ENCODE measurements at regions not wholly inside any gene's neighbourhood (a gene's known extent, or its start where the extent isn't known, plus 50 kb on each side); places are given as distances from the start of the nearest gene placed in this dataset.

DNA sequence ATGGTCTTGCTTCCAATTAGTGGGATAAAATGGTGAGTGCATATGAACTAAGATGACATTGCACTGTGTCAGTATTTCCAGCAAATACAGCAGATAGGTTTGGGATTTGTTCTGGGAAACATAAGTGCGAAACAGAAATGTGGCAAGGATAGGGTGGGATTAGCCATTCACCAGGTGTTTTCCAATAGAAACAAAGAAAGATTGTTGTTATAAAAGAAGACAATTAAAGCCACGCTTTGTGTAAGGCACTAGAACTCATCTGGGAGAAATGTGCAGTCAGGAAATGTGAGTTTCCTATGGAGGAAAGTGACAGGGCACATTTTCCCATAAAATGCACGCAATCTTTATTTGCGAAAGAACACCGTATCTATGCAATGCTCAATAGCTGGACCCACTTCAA is 1547.8 kb downstream of the EFNB2 start:
- Histone ChIP-seq H3K9ac (replicated peaks in 1 of 4; ENCODE audit: extremely low read depth in 1 of 4, low read depth in 3 of 4, low read length in 3 of 4) (no peak overlapping the region), H3K14ac (ENCODE audit: insufficient read length) (no peak overlapping the region), H3K79me2 (ENCODE audit: control insufficient read depth in 1 of 2, insufficient read depth in 2 of 2, low read length in 2 of 2) (no peaks in the 10 kb centered on the region), H3K27ac (ENCODE audit: low read depth, low read length) (no peak overlapping the region), H2BK5ac (ENCODE audit: low read depth, low read length) (no peak overlapping the region), H4K5ac (ENCODE audit: insufficient read length, low read depth, low read length) (no peak overlapping the region), H3K4me2 (ENCODE audit: insufficient read depth in 1 of 2, low read depth in 2 of 2, low read length in 2 of 2) (no peak overlapping the region), H3K4me3 (ENCODE audit: extremely low read depth in 1 of 4, insufficient read depth in 2 of 4, low read depth in 3 of 4, low read length in 4 of 4) (no peak overlapping the region), H4K20me1 (replicated peaks in 1 of 2; ENCODE audit: control insufficient read depth in 1 of 2, insufficient read depth in 2 of 2, low read length in 2 of 2) (no peaks in the 10 kb centered on the region), H3K36me3 (ENCODE audit: control insufficient read depth in 2 of 4, insufficient read depth in 4 of 4, low read length in 3 of 4) (no peaks in the 10 kb centered on the region), H3K4ac (replicated peaks; ENCODE audit: insufficient read length, low read depth, low read length) (no peak overlapping the region), H3K23ac (ENCODE audit: insufficient read length) (no peak overlapping the region), H4K8ac (ENCODE audit: extremely low read depth, insufficient read depth, low read length) (no peak overlapping the region), H2BK12ac (ENCODE audit: low read depth, low read length) (no peak overlapping the region), H3K18ac (ENCODE audit: extremely low read depth, low read length) (no peak overlapping the region), H3K56ac (replicated peaks; ENCODE audit: insufficient read length, low read depth, low read length) (no peak overlapping the region), H2BK20ac (ENCODE audit: low read length) (no peak overlapping the region), H4K91ac (replicated peaks; ENCODE audit: insufficient read length, low read length) (no peak overlapping the region), H2BK120ac (replicated peaks; ENCODE audit: low read depth, low read length) (no peak overlapping the region), H2AK5ac (ENCODE audit: low read depth, low read length) (no peak overlapping the region), H3K27me3 (replicated peaks in 1 of 4; ENCODE audit: control insufficient read depth in 3 of 4, extremely low read depth in 1 of 4, insufficient read depth in 3 of 4, low read length in 3 of 4) (no peaks in the 10 kb centered on the region), H3K9me3 (ENCODE audit: insufficient read depth in 2 of 2, low read depth in 1 of 2, low read length in 1 of 2) (no peaks in the 10 kb centered on the region), H2AFZ (ENCODE audit: low read length) (no peak overlapping the region), H3K23me2 (ENCODE audit: low read depth, low read length) (no peaks in the 10 kb centered on the region), H3K4me1 (replicated peaks in 1 of 4; ENCODE audit: control insufficient read depth in 3 of 4, insufficient read depth in 4 of 4, low read length in 3 of 4) (no peaks in the 10 kb centered on the region), H3K79me1 (ENCODE audit: low read depth, low read length) (no peaks in the 10 kb centered on the region), H2BK15ac (ENCODE audit: low read length) (no peak overlapping the region)
- 94% methylated on average over 5 of the region's 5 CpGs; no CpG with 5 or more reads in 1 of the 2 experiments for WGBS, 2 experiments (ENCODE audit: extremely low coverage in 1 of 2, insufficient coverage in 1 of 2, insufficient read length in 1 of 2, insufficient replicate concordance in 2 of 2, low coverage in 1 of 2, low lambda C conversion rate in 2 of 2, missing lambda C conversion rate in 1 of 2)
- DNase-seq (ENCODE audit: low read depth in 1 of 2, low spot score in 2 of 2), result no peak
- ChIA-PET POLR2A (ENCODE audit: partially characterized antibody) (no interaction called here), CTCF (ENCODE audit: partially characterized antibody) (no interaction called here)
- no peak for FAIRE-seq
- TF ChIP-seq CBX8 (IDR thresholded peaks at IDR 0.05; ENCODE audit: borderline replicate concordance, low read depth, low read length) (no peak), SRF (IDR thresholded peaks at IDR 0.05; ENCODE audit: low read depth, low read length) (no peak), ZNF274 (IDR thresholded peaks at IDR 0.05; ENCODE audit: borderline replicate concordance, extremely low read depth, low read length) (no peak), CHD2 (IDR thresholded peaks at IDR 0.05; ENCODE audit: low read length) (no peak), SP2 (IDR thresholded peaks at IDR 0.05; ENCODE audit: low read length) (no peak), JUN (IDR thresholded peaks at IDR 0.05; ENCODE audit: low read depth, low read length) (no peak), RAD21 (IDR thresholded peaks at IDR 0.05 in 1 of 2, conservative IDR thresholded peaks at IDR 0.05 in 1 of 2; ENCODE audit: low read depth in 2 of 2, low read length in 2 of 2) (no peak), BACH1 (IDR thresholded peaks at IDR 0.05; ENCODE audit: low read length) (no peak), POLR2AphosphoS5 (IDR thresholded peaks at IDR 0.05; ENCODE audit: low read depth, low read length) (no peak), ASH2L (IDR thresholded peaks at IDR 0.05; ENCODE audit: low read length) (no peak)
- TF ChIP-seq, protein P1, sequence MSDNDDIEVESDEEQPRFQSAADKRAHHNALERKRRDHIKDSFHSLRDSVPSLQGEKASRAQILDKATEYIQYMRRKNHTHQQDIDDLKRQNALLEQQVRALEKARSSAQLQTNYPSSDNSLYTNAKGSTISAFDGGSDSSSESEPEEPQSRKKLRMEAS (IDR thresholded peaks at IDR 0.05), result no peak
- TF ChIP-seq, protein P2, sequence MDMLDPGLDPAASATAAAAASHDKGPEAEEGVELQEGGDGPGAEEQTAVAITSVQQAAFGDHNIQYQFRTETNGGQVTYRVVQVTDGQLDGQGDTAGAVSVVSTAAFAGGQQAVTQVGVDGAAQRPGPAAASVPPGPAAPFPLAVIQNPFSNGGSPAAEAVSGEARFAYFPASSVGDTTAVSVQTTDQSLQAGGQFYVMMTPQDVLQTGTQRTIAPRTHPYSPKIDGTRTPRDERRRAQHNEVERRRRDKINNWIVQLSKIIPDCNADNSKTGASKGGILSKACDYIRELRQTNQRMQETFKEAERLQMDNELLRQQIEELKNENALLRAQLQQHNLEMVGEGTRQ (IDR thresholded peaks at IDR 0.05; ENCODE audit: low read length), result no peak
